GM23338 (cell line): ENCODE measurements at regions not wholly inside any gene's neighbourhood (a gene's known extent, or its start where the extent isn't known, plus 50 kb on each side); places are given as distances from the start of the nearest gene placed in this dataset.

Experiments used
- CREB1 ChIP-seq: fragments of 250-450 bp; sonication (Bioruptor Pico); IDR thresholded peaks from 2 replicates; pipeline ENCODE4 v1.5.0; 2020; ENCODE audit warnings: low read depth, mild to moderate bottlenecking, moderate library complexity
- CTCF ChIP-seq, 2 experiments: fragments of 200-600 bp in 1 of 2; sonication (generic) in 1 of 2; conservative IDR thresholded peaks; 2 replicates each; pipeline versions ENCODE4 v1.5.1 to v1.6.1; 2016 to 2017; ENCODE audit warnings: antibody characterized with exemption in 2 of 2, low read depth in 2 of 2, mild to moderate bottlenecking in 2 of 2, moderate library complexity in 1 of 2
- EZH2 ChIP-seq: fragments of 200-600 bp; sonication (generic); IDR thresholded peaks from one replicate; pipeline ENCODE4 v1.8.0; 2017; ENCODE audit warnings: antibody characterized with exemption, mild to moderate bottlenecking, low read depth; ENCODE audit not compliant: unreplicated experiment
- EZH2phosphoT487 ChIP-seq: fragments of 200-600 bp; sonication (generic); IDR thresholded peaks from one replicate; pipeline ENCODE4 v1.8.1; 2018; ENCODE audit warnings: antibody characterized with exemption; ENCODE audit not compliant: unreplicated experiment
- POLR2AphosphoS5 ChIP-seq: IDR thresholded peaks from 2 replicates; pipeline ENCODE4 v1.6.1; 2016; ENCODE audit warnings: antibody characterized with exemption, low read depth
- REST ChIP-seq: IDR thresholded peaks from one replicate; pipeline ENCODE4 v1.6.1; 2018; ENCODE audit warnings: antibody characterized with exemption; ENCODE audit not compliant: unreplicated experiment
- ZNF114 ChIP-seq: fragments of 250-450 bp; sonication (Bioruptor Pico); IDR thresholded peaks from 2 replicates; pipeline ENCODE4 v1.5.0; 2020; ENCODE audit warnings: mild to moderate bottlenecking, moderate library complexity

GRCh38 chr12:124479680-124480468 is 87.5 kb downstream of the NCOR2 start:
- no peak for TF ChIP-seq POLR2AphosphoS5
- no peak for TF ChIP-seq CTCF (conservative IDR thresholded peaks at IDR 0.05; ENCODE audit: low read depth in 2 of 2)
- TF ChIP-seq REST: no peak
- no peak for TF ChIP-seq EZH2
- TF ChIP-seq CREB1 (CRISPR knock-in tag): no peak
- TF ChIP-seq EZH2phosphoT487: no peak
- TF ChIP-seq ZNF114: no peak
